HG03442 (cell line): ENCODE measurements at regions not wholly inside any gene's neighbourhood (a gene's known extent, or its start where the extent isn't known, plus 50 kb on each side); places are given as distances from the start of the nearest gene placed in this dataset.

Experiments
- ATAC-seq: cut with Tn5 transposase; IDR thresholded peaks from one replicate; pipeline ENCODE4 v1.9.1; 2021; ENCODE audit warnings: mild to moderate bottlenecking, moderate library complexity; ENCODE audit not compliant: unreplicated experiment

DNA sequence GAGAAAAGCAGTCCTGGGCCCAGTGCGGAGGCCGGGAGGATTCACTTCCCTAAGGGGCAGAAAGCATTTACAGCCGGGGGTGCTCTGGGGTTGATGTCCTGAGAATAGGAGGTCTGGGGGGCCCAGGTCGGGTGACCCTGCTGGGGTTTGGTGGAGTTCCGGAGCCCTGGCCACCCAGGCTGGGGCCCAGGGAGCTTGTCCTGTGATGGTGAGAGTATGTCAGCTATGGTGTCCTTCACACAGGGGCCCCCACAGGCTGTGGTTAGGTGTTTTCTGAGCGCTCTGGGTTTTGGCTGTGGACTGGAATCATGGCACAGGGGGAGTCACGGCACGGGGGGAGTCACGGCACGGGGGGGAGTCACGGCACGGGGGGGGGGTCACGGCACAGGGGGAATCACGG is 54.5 kb upstream of the TMEM18 start:
- ATAC-seq: no peak

DNA sequence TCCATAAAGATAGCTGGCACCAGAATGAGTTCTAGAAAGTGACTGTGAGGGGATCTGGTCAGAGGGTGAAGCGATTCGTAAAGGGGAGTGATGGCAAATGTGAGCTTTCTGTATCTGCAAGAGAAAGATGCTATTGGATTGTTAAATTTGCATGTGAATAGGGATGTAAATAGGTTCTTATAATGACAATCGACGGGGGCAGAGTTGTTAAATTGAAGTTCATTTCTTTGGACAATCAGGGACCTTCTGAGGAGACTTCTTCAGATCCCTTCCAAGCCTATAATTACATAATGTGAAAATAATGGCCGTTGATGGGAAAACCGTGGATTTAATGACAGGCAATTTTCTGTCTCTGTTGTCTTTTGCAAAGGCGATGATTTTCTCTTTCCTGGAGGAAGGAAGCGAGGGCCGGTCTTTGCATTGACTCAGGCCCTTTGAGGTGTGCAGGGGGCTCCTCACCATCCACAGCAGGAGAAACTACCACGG is 52.2 kb upstream of the TMEM18 start:
- ATAC-seq: no peak

DNA sequence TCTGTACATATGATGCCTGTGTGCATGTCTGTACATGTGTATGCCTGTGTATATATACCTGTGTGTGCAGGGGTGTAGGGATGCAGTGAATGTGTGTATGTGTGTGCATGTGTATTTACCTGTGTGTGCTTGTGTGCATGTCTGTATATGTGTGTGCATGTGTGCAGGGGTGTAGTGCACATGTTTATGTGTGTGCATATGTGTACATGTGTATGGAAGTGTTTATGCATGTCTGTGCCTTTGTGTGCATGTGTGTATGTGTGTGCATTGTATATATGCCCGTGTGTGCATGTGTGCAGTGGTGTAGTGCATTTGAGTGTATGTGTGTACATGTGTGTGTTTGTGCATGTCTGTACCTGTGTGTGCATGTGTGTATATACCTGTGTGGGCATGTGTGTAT is 51.0 kb upstream of the TMEM18 start:
- ATAC-seq: no peak

DNA sequence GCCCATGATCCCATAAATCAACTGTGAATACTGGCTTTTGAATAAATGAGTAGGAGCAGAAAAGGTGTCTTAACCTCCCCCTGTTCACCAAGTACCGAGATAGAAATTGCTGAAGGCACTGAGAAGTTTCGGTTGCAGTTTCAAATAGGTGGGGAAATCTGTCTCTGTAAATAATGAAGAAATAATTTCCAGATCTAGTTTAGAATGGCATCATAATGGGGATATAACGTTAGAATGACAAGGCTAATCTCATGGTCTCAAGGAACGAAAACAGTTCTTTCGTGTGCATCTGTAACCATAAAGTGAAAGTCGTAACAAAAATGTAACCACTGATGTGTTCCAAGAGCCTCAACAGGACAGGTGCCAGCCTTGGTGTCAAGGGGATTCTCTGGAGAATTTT is 49.9 kb upstream of the TMEM18 start:
- peak; percentile 73 for ATAC-seq
